ENCODE measurements at regions not wholly inside any gene's neighbourhood (a gene's known extent, or its start where the extent isn't known, plus 50 kb on each side); places are given as distances from the start of the nearest gene placed in this dataset.
"Not testable (repeated sequence)": the region's sequence is repeated elsewhere in the genome, so short reads cannot be mapped to it uniquely, and the experiment has no call there.

GRCh38 chr12:42871816-42872215 is 282.3 kb upstream of the PRICKLE1 start:
- H3K27me3 ChIP-seq (ENCODE audit: insufficient read depth, low read length): no peaks in the 10 kb centered on the region
- no peaks in the 10 kb centered on the region for H3K36me3 ChIP-seq (ENCODE audit: insufficient read depth, low read depth, low read length)
- H3K4me1 ChIP-seq (ENCODE audit: insufficient read depth, low read length): no peaks in the 10 kb centered on the region
- no peak overlapping the region for H3K9ac ChIP-seq (ENCODE audit: low read depth, low read length)
- no peaks in the 10 kb centered on the region for H3K9me3 ChIP-seq (ENCODE audit: insufficient read depth, low read depth, low read length)
- H3K27ac ChIP-seq (ENCODE audit: low read length): no peak overlapping the region
- H3K4me3 ChIP-seq (ENCODE audit: low read length): no peak overlapping the region

- Histone ChIP-seq H3K4me1 (ENCODE audit: insufficient read depth, low read length) (no peaks in the 10 kb centered on the region), H3K36me3 (ENCODE audit: insufficient read depth, low read depth, low read length) (no peaks in the 10 kb centered on the region), H3K27me3 (ENCODE audit: insufficient read depth, low read length) (no peaks in the 10 kb centered on the region), H3K4me3 (ENCODE audit: low read length) (no peak overlapping the region), H3K27ac (ENCODE audit: low read length) (no peak overlapping the region), H3K9ac (ENCODE audit: low read depth, low read length) (no peak overlapping the region), H3K9me3 (ENCODE audit: insufficient read depth, low read depth, low read length) (no peaks in the 10 kb centered on the region)
These were observed 278.7 kb upstream of the PRICKLE1 start for GRCh38 chr12:42868291-42868690.

- Histone ChIP-seq H3K27ac (ENCODE audit: low read length) (no peak overlapping the region), H3K9me3 (ENCODE audit: insufficient read depth, low read depth, low read length) (no peaks in the 10 kb centered on the region), H3K27me3 (ENCODE audit: insufficient read depth, low read length) (no peaks in the 10 kb centered on the region), H3K36me3 (ENCODE audit: insufficient read depth, low read depth, low read length) (no peaks in the 10 kb centered on the region), H3K4me1 (ENCODE audit: insufficient read depth, low read length) (no peaks in the 10 kb centered on the region), H3K4me3 (ENCODE audit: low read length) (no peak overlapping the region), H3K9ac (ENCODE audit: low read depth, low read length) (no peak overlapping the region)
These were observed 275.7 kb upstream of the PRICKLE1 start for GRCh38 chr12:42865282-42865681.

- no peaks in the 10 kb centered on the region for H3K27me3 ChIP-seq (ENCODE audit: insufficient read depth, low read length)
- H3K4me3 ChIP-seq (ENCODE audit: low read length): no peak overlapping the region
- H3K9me3 ChIP-seq (ENCODE audit: insufficient read depth, low read depth, low read length): no peaks in the 10 kb centered on the region
- H3K9ac ChIP-seq (ENCODE audit: low read depth, low read length): no peak overlapping the region
- H3K27ac ChIP-seq (ENCODE audit: low read length): no peak overlapping the region
- no peaks in the 10 kb centered on the region for H3K36me3 ChIP-seq (ENCODE audit: insufficient read depth, low read depth, low read length)
- H3K4me1 ChIP-seq (ENCODE audit: insufficient read depth, low read length): no peaks in the 10 kb centered on the region
These were observed 272.5 kb upstream of the PRICKLE1 start for GRCh38 chr12:42862055-42862454.

- H3K9me3 ChIP-seq (ENCODE audit: insufficient read depth, low read depth, low read length); H3K27ac ChIP-seq (ENCODE audit: low read length); H3K4me3 ChIP-seq (ENCODE audit: low read length); H3K4me1 ChIP-seq (ENCODE audit: insufficient read depth, low read length); H3K9ac ChIP-seq (ENCODE audit: low read depth, low read length); H3K27me3 ChIP-seq (ENCODE audit: insufficient read depth, low read length); H3K36me3 ChIP-seq (ENCODE audit: insufficient read depth, low read depth, low read length): not testable (repeated sequence)
These were observed 270.8 kb upstream of the PRICKLE1 start for GRCh38 chr12:42860331-42860730.

GRCh38 chr12:42859612-42860011 is 270.1 kb upstream of the PRICKLE1 start:
- Histone ChIP-seq H3K9me3 (ENCODE audit: insufficient read depth, low read depth, low read length) (no peaks in the 10 kb centered on the region), H3K36me3 (ENCODE audit: insufficient read depth, low read depth, low read length) (no peaks in the 10 kb centered on the region), H3K9ac (ENCODE audit: low read depth, low read length) (no peak overlapping the region), H3K4me1 (ENCODE audit: insufficient read depth, low read length) (no peaks in the 10 kb centered on the region), H3K27ac (ENCODE audit: low read length) (no peak overlapping the region), H3K4me3 (ENCODE audit: low read length) (no peak overlapping the region), H3K27me3 (ENCODE audit: insufficient read depth, low read length) (no peaks in the 10 kb centered on the region)

- H3K4me1 ChIP-seq (ENCODE audit: insufficient read depth, low read length): no peaks in the 10 kb centered on the region
- H3K9me3 ChIP-seq (ENCODE audit: insufficient read depth, low read depth, low read length): no peaks in the 10 kb centered on the region
- no peak overlapping the region for H3K4me3 ChIP-seq (ENCODE audit: low read length)
- no peak overlapping the region for H3K27ac ChIP-seq (ENCODE audit: low read length)
- H3K27me3 ChIP-seq (ENCODE audit: insufficient read depth, low read length): no peaks in the 10 kb centered on the region
- no peak overlapping the region for H3K9ac ChIP-seq (ENCODE audit: low read depth, low read length)
- H3K36me3 ChIP-seq (ENCODE audit: insufficient read depth, low read depth, low read length): no peaks in the 10 kb centered on the region
These were observed 267.6 kb upstream of the PRICKLE1 start for GRCh38 chr12:42857106-42857505.

GRCh38 chr12:42855362-42855950 is 265.9 kb upstream of the PRICKLE1 start:
- no peaks in the 10 kb centered on the region for H3K9me3 ChIP-seq (ENCODE audit: insufficient read depth, low read depth, low read length)
- H3K4me3 ChIP-seq (ENCODE audit: low read length): no peak overlapping the region
- no peak overlapping the region for H3K9ac ChIP-seq (ENCODE audit: low read depth, low read length)
- H3K4me1 ChIP-seq (ENCODE audit: insufficient read depth, low read length): no peaks in the 10 kb centered on the region
- no peaks in the 10 kb centered on the region for H3K27me3 ChIP-seq (ENCODE audit: insufficient read depth, low read length)
- H3K27ac ChIP-seq (ENCODE audit: low read length): no peak overlapping the region
- no peaks in the 10 kb centered on the region for H3K36me3 ChIP-seq (ENCODE audit: insufficient read depth, low read depth, low read length)

- Histone ChIP-seq H3K36me3 (ENCODE audit: insufficient read depth, low read depth, low read length) (no peaks in the 10 kb centered on the region), H3K9me3 (ENCODE audit: insufficient read depth, low read depth, low read length) (no peaks in the 10 kb centered on the region), H3K27me3 (ENCODE audit: insufficient read depth, low read length) (no peaks in the 10 kb centered on the region), H3K4me1 (ENCODE audit: insufficient read depth, low read length) (no peaks in the 10 kb centered on the region), H3K4me3 (ENCODE audit: low read length) (no peak overlapping the region), H3K27ac (ENCODE audit: low read length) (no peak overlapping the region), H3K9ac (ENCODE audit: low read depth, low read length) (no peak overlapping the region)
These were observed 265.3 kb upstream of the PRICKLE1 start for GRCh38 chr12:42854826-42855225.

GRCh38 chr12:42854208-42854607 is 264.7 kb upstream of the PRICKLE1 start:
- H3K4me3 ChIP-seq (ENCODE audit: low read length): no peak overlapping the region
- no peaks in the 10 kb centered on the region for H3K27me3 ChIP-seq (ENCODE audit: insufficient read depth, low read length)
- no peaks in the 10 kb centered on the region for H3K36me3 ChIP-seq (ENCODE audit: insufficient read depth, low read depth, low read length)
- no peak overlapping the region for H3K27ac ChIP-seq (ENCODE audit: low read length)
- H3K9me3 ChIP-seq (ENCODE audit: insufficient read depth, low read depth, low read length): no peaks in the 10 kb centered on the region
- no peaks in the 10 kb centered on the region for H3K4me1 ChIP-seq (ENCODE audit: insufficient read depth, low read length)
- H3K9ac ChIP-seq (ENCODE audit: low read depth, low read length): no peak overlapping the region

GRCh38 chr12:42853370-42854140 is 264.0 kb upstream of the PRICKLE1 start:
- H3K36me3 ChIP-seq (ENCODE audit: insufficient read depth, low read depth, low read length): no peaks in the 10 kb centered on the region
- no peak overlapping the region for H3K27ac ChIP-seq (ENCODE audit: low read length)
- no peaks in the 10 kb centered on the region for H3K9me3 ChIP-seq (ENCODE audit: insufficient read depth, low read depth, low read length)
- no peaks in the 10 kb centered on the region for H3K4me1 ChIP-seq (ENCODE audit: insufficient read depth, low read length)
- H3K4me3 ChIP-seq (ENCODE audit: low read length): no peak overlapping the region
- no peak overlapping the region for H3K9ac ChIP-seq (ENCODE audit: low read depth, low read length)
- H3K27me3 ChIP-seq (ENCODE audit: insufficient read depth, low read length): no peaks in the 10 kb centered on the region

GRCh38 chr12:42846782-42847181 is 257.2 kb upstream of the PRICKLE1 start:
- no peaks in the 10 kb centered on the region for H3K36me3 ChIP-seq (ENCODE audit: insufficient read depth, low read depth, low read length)
- H3K4me1 ChIP-seq (ENCODE audit: insufficient read depth, low read length): no peaks in the 10 kb centered on the region
- no peak overlapping the region for H3K27ac ChIP-seq (ENCODE audit: low read length)
- no peaks in the 10 kb centered on the region for H3K9me3 ChIP-seq (ENCODE audit: insufficient read depth, low read depth, low read length)
- no peaks in the 10 kb centered on the region for H3K27me3 ChIP-seq (ENCODE audit: insufficient read depth, low read length)
- no peak overlapping the region for H3K9ac ChIP-seq (ENCODE audit: low read depth, low read length)
- H3K4me3 ChIP-seq (ENCODE audit: low read length): no peak overlapping the region
